ENCODE measurements at regions not wholly inside any gene's neighbourhood (a gene's known extent, or its start where the extent isn't known, plus 50 kb on each side); places are given as distances from the start of the nearest gene placed in this dataset.

GRCh38 chr1:212512816-212513559 is 80.3 kb downstream of the NENF start:
- Histone ChIP-seq H3K4me2 (no peak overlapping the region), H3K9me3 (ENCODE audit: low read depth) (no peaks in the 10 kb centered on the region)

GRCh38 chr1:212513586-212513985 is 80.9 kb downstream of the NENF start:
- Histone ChIP-seq H3K79me2 (no peaks in the 10 kb centered on the region), H3K27me3 (peaks cover 26% of the 10 kb centered on the region), H3K4me2 (no peak overlapping the region), H3K9me2 (replicated peaks; ENCODE audit: insufficient read depth) (no peaks in the 10 kb centered on the region), H4K20me1 (ENCODE audit: insufficient read depth, poor library complexity, severe bottlenecking) (no peaks in the 10 kb centered on the region), H3K4me3 (no peak overlapping the region), H3K36me3 (replicated peaks; ENCODE audit: insufficient read depth, low read depth) (no peaks in the 10 kb centered on the region), H3K4me1 (ENCODE audit: insufficient read depth) (peaks cover 10% of the 10 kb centered on the region), H2AFZ (no peak overlapping the region), H3K9me3 (ENCODE audit: low read depth) (no peaks in the 10 kb centered on the region), H3K27ac (no peak overlapping the region)
- TF ChIP-seq EZH2 (IDR thresholded peaks at IDR 0.05; ENCODE audit: borderline replicate concordance) = no peak
- TF ChIP-seq EZH2phosphoT487 (IDR thresholded peaks at IDR 0.05; ENCODE audit: low read depth, severe bottlenecking, unreplicated experiment) = no peak
- TF ChIP-seq CTCF (IDR thresholded peaks at IDR 0.05; ENCODE audit: poor library complexity) = no peak
- DNase-seq (ENCODE audit: low spot score) = no peak
- 87% methylated on average over 11 of the region's 11 CpGs for WGBS (ENCODE audit: low lambda C conversion rate, missing lambda C conversion rate)

More at GRCh38 chr1:212512816-212513559, 80.3 kb downstream of the NENF start:
- TF ChIP-seq EZH2phosphoT487 (IDR thresholded peaks at IDR 0.05; ENCODE audit: low read depth, severe bottlenecking, unreplicated experiment) (no peak), CTCF (IDR thresholded peaks at IDR 0.05; ENCODE audit: poor library complexity) (no peak), EZH2 (IDR thresholded peaks at IDR 0.05; ENCODE audit: borderline replicate concordance) (no peak)
- Histone ChIP-seq H3K36me3 (replicated peaks; ENCODE audit: insufficient read depth, low read depth) (no peaks in the 10 kb centered on the region), H3K9me2 (replicated peaks; ENCODE audit: insufficient read depth) (no peaks in the 10 kb centered on the region), H3K27ac (no peak overlapping the region), H3K4me1 (ENCODE audit: insufficient read depth) (peaks cover 10% of the 10 kb centered on the region), H3K4me3 (no peak overlapping the region), H2AFZ (no peak overlapping the region), H4K20me1 (ENCODE audit: insufficient read depth, poor library complexity, severe bottlenecking) (no peaks in the 10 kb centered on the region), H3K27me3 (peaks cover 26% of the 10 kb centered on the region), H3K79me2 (no peaks in the 10 kb centered on the region)
- no peak for DNase-seq (ENCODE audit: low spot score)
- 80% methylated on average over 5 of the region's 5 CpGs for WGBS (ENCODE audit: low lambda C conversion rate, missing lambda C conversion rate)

GRCh38 chr1:212514056-212514614 is 81.4 kb downstream of the NENF start:
- Histone ChIP-seq H3K9me2 (replicated peaks; ENCODE audit: insufficient read depth) (no peaks in the 10 kb centered on the region), H3K79me2 (no peaks in the 10 kb centered on the region), H3K27ac (no peak overlapping the region), H3K4me1 (ENCODE audit: insufficient read depth) (peaks cover 14% of the 10 kb centered on the region), H3K9me3 (ENCODE audit: low read depth) (no peaks in the 10 kb centered on the region), H3K27me3 (peaks cover 26% of the 10 kb centered on the region), H3K4me2 (peak overlapping the region; percentile 78), H3K4me3 (no peak overlapping the region), H4K20me1 (ENCODE audit: insufficient read depth, poor library complexity, severe bottlenecking) (no peaks in the 10 kb centered on the region), H3K36me3 (replicated peaks; ENCODE audit: insufficient read depth, low read depth) (no peaks in the 10 kb centered on the region), H2AFZ (no peak overlapping the region)
- DNase-seq (ENCODE audit: low spot score) = no peak
- no peak for TF ChIP-seq EZH2phosphoT487 (IDR thresholded peaks at IDR 0.05; ENCODE audit: low read depth, severe bottlenecking, unreplicated experiment)
- no peak for TF ChIP-seq CTCF (IDR thresholded peaks at IDR 0.05; ENCODE audit: poor library complexity)
- no peak for TF ChIP-seq EZH2 (IDR thresholded peaks at IDR 0.05; ENCODE audit: borderline replicate concordance)
- 76% methylated on average over 25 of the region's 25 CpGs for WGBS (ENCODE audit: low lambda C conversion rate, missing lambda C conversion rate)
